Fibroblast of skin of right biceps (primary cell): ENCODE measurements at regions not wholly inside any gene's neighbourhood (a gene's known extent, or its start where the extent isn't known, plus 50 kb on each side); places are given as distances from the start of the nearest gene placed in this dataset.

Experiments
- DNase-seq: peaks from one replicate; pipeline ENCODE4 v3.0.0-alpha.2; 2013

DNA sequence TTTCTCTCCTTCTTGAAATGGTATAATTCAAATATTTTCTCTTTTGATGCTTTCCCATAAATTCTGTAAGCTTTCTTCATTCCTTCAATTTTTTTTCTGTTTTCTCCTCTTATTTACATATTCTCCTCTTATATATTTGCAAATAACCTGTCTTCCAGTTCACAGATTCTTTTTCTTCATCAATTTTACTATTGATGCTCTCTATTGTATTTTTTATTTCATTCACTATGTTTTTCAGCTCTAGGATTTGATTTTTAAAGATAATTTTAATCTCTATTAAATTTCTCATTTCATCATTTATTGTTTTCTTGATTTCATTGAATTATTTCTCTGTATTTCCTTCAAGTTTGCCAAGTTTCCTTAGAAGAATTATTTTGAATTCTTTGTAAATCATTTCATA lies 54.0 kb upstream of the PRPS1L1 start:
- DNase-seq: no peak

DNA sequence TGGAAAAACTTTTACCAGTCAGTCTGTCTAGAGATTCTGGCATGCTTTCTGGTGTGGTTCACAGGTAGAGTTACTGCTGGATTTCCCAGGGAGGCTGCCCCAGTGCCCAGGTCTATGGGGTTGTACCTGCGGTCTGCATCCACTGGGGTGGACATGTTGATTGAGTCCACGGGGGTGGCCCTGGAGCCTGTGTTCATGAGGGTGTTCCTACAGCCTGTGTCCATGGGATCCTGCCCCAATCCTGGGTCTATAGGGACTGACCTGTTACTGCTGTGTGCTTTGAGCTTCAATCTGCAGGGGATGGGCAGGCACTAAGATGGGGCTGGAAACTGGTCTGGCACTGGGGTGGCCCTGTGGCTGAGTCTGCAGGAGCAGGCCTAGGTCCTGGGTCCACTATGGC lies 54.5 kb upstream of the PRPS1L1 start:
- no peak for DNase-seq

GRCh38 chr7:18086165-18087025 lies 58.7 kb upstream of the PRPS1L1 start:
- DNase-seq: peak; percentile 30

DNA sequence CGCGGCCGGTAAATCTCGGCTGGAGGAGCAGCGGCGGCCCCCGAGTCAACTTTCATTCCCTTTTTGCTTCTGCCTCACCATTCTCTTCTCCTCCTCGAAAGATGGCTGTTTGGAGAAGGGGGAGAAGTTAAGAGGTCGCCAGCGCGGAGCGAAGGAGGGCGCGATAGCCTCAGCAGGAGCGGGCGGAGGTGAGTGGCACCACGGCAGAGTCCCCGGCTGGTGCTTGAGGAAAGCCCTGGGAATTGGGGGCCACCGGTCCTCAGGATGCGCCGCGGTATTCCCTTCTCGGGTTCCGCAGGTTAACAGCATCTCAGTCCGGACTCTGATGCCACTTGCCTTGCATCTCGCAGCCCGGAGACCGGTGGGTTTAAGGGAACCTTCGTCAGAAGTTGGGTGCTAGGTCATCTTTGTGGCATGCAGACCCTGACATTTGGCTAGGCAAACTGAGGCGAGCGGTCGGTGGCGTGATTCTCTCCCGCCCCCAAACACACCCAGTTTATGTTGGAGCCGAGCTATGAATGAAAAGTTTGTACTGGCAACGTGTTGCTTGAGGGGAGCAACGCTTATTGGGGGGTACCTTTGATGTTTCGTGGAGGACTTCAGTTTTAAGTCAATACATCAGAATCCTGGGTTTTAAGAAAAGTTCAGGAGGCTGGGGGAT lies 59.5 kb upstream of the PRPS1L1 start:
- no peak for DNase-seq

DNA sequence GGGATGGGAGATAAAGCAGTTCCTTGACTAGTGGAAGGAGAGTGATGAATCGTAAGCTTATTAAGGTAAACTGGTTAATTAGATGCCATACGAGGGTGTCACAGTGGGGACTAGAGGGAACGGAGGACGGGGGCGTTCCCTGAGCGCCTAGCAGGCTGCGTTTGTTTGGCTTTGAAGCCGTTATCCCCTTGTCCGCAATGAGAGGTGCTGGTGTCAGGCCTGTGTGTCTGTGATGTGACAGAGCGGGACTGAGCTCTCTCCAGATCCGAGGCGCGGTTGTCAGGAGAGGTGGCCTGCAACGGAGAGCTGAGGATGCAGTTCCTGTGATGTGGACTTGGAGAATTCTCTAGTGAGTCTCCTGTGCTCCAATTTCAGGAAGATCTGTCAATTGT lies 60.0 kb upstream of the PRPS1L1 start:
- no peak for DNase-seq

GRCh38 chr7:18096087-18096486 lies 68.4 kb upstream of the PRPS1L1 start:
- no peak for DNase-seq

- DNase-seq: no peak
Measured at GRCh38 chr7:18102576-18102975, 74.9 kb upstream of the PRPS1L1 start.

DNA sequence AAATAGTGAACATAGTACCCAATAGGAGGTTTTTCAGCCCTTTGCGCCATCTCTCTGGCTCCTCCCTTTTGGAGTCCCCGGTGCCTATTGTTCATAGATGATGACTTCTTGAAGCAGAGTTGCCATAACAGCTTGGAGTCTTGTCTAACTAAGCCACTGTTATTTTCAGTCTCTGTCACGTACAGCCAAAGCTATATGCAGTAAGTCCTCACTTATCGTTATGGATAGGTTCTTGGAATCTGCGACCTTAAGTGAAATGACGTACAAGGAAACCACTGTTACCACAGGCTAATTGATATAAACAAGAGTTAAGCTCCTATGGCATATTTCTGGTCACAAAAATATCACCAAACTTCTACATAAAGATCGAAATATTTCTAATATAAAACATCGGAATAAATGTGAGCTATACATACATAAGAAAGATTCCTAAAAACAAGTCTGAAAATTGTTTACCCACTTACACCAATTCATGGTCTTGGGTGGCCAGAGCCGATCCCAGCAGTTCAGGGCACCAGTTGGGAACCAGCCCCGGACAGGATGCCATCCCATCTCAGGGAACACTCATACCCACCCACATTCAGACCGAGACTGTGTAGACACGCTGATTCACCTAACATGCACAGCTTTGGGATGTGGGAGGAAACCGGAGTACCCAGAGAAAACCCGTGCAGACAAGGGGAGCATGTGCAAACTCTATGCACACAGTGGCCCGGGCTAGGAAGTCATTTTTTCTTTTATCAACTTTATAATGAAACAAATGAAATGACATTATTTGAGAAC lies 76.0 kb upstream of the PRPS1L1 start:
- DNase-seq: no peak

GRCh38 chr7:18109762-18110161 lies 82.1 kb upstream of the PRPS1L1 start:
- peak; percentile 87 for DNase-seq

DNA sequence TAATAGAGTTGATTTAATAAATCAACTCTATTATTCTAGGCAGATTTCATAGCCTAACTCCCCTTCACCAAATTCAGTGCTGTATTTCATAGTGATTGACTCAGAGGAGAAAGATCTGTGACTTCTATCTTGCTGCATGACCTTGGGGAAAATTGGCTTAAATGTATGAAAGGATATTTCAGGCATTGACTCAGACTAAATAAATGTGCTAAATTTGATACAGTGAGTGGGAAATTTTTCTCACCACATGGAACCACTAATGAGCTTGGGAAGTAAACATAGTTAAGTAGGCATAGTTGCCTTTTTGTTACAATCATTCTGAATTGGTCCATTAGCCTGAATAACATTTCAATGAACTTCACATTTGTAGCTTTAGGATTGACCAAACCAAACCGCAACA lies 89.0 kb upstream of the PRPS1L1 start:
- DNase-seq: peak; percentile 64

DNA sequence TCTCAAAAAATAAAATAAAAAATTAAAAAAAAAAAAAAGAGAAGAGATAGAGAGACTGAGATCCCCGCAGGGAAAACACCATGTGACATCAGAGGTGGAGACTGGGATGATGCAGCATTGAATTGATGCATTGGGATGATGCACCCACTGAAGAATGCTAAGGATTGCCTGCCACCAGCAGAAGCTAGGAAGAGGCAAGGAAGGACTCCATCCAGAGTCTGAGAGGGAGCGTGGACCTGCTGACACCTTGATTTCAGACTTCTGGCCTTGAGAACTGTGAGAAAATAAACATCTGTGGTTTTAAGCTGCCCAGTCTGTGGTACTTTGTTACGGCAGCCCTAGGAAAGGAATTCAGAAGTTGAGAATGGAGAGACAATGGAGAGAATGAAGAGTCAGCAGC lies 89.8 kb upstream of the PRPS1L1 start:
- DNase-seq: peak; percentile 83

- DNase-seq: peak; percentile 47
Measured at GRCh38 chr7:18119985-18120384, 92.3 kb upstream of the PRPS1L1 start.

DNA sequence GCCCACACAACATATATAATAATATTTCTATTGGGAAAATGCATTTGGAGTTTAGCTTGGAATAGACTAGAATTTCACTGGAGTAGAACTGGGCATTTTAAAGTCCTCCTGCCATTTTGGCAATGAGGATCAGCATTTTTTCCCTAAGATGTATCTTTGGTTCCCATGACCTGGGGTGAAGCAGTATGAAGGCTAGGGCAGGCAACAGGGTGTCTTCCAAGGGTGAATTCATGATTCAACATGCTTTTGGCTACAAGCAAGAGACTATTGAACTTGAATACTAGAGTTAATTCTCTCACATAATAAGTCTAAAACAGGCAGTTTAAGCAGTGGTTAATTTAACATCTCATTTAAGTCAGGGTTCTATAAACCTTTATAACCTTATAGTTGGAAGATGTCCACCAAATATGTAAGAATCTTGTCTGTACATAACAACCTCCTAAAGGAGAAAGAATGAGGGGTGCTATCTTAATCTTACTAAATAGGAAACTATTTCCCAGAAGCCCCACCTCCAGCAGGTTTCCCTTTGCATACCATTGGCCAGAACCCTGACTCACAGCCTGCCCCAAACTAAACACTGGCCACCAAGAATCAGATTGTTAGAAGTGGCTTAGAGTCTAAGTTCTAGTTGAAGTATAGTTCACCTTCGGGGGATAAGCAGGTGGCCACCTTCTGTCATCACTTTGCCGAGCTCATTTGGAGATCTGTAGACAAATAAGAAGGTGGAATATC lies 96.0 kb upstream of the PRPS1L1 start:
- peak; percentile 23 for DNase-seq

GRCh38 chr7:18125476-18125875 lies 97.8 kb upstream of the PRPS1L1 start:
- DNase-seq: peak; percentile 90

- DNase-seq: no peak
Measured at GRCh38 chr7:18126281-18126680, 98.6 kb upstream of the PRPS1L1 start.

DNA sequence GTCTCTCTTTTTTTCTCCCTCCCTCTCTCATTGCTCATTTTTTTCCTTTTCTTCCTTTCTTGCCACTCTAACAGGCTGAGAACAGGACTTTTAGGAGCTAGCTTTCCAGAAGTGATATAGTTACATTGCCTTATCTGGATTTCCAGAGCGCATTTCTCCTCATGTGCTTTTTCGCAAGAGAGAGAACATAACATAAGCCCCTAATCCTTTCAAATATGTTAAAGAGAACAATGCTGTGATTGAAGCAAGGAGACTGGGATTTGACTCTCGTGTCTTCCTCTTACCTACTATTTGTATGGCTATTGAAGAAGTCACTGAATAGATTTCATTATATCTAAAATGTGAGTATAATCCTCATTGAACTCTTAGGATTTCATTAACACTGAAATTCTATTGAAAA lies 101.2 kb upstream of the PRPS1L1 start:
- DNase-seq: no peak

DNA sequence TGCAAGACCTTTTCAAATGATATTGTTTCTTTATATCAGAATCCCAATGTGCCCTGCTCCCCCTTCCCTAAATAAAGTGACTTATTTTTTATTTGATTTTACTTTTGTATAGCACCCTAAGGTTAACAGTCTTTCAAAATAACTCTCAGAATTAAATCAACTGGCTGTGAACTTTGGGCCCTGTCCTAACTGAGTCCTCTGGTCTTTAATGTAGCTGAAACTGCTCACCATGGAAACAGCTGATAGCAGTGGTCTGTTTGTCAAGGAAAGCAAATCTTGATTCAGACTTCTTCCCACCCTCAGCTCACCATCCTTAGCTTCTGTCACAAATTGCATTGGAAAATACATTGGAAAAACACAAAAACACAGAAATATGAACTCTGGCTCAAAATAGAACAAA lies 105.2 kb upstream of the PRPS1L1 start:
- DNase-seq: no peak

DNA sequence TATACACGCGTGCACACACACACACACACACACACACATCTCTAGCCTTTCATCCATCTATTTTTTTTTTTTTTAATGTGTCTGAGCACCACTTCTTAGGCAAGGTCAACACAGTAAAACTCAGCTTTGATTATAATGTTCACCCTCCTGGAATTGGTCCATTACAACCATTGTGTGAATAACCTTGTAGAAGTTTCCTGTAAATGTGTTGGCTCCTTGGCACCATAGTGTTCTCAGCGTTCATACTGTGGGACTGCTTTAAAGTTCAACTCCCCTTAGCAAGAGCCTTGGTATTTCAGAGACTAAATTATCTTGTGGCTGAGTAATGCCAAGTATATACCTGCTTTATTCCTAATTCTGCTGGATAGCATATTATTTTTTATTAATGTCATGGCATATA lies 106.3 kb upstream of the PRPS1L1 start:
- DNase-seq: no peak

GRCh38 chr7:18140943-18141342 lies 113.3 kb upstream of the PRPS1L1 start:
- DNase-seq: no peak

- no peak for DNase-seq
Measured at GRCh38 chr7:18144166-18144565, 116.5 kb upstream of the PRPS1L1 start.

- no peak for DNase-seq
Measured at GRCh38 chr7:18145160-18145559, 117.5 kb upstream of the PRPS1L1 start.

GRCh38 chr7:18151422-18151821 lies 123.8 kb upstream of the PRPS1L1 start:
- DNase-seq: no peak

DNA sequence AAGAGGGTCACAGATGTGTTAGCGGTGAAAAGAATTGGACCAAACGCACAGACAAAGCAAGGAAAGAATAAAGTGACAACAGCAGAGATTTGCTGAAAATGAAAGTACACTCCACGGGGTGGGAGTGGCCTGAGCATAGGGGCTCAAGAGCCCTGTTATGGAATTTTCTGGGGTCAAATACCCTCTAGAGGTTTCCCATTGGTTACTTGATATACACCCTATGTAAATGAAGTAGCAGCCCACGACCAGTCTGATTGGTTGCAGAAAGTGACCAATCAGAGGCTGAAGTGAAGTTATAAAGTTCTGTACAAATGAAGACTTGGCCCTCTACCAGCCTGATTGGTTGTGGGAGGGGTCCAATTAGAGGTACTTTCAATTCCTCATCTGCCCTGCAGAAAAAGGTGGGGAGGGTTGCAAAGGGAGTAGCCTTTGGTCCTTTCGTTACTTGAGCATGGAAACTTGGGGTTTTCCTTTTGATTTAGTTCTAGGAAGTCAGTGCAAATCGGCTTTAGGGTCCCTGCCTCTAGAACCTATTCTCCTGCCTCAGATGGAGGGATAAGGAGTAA lies 125.6 kb upstream of the PRPS1L1 start:
- DNase-seq: no peak
